Endodermal cell (in vitro differentiated cells): ENCODE measurements at regions not wholly inside any gene's neighbourhood (a gene's known extent, or its start where the extent isn't known, plus 50 kb on each side); places are given as distances from the start of the nearest gene placed in this dataset.

Source experiments
- DNase-seq: peaks from one replicate; pipeline ENCODE4 v3.0.0-alpha.2; 2017
- H3K27ac ChIP-seq: 2 replicates; pipeline ENCODE4 v1.5.1; 2013; ENCODE audit warnings: mild to moderate bottlenecking, low read depth, low read length, moderate library complexity
- H3K27me3 ChIP-seq: 2 replicates; pipeline ENCODE4 v1.6.1; 2013; ENCODE audit warnings: mild to moderate bottlenecking, low read length, moderate library complexity; ENCODE audit not compliant: insufficient read depth, control insufficient read depth, poor library complexity, severe bottlenecking
- H3K36me3 ChIP-seq: 2 replicates; pipeline ENCODE4 v1.7.0; 2013; ENCODE audit warnings: mild to moderate bottlenecking, low read length, moderate library complexity; ENCODE audit not compliant: control insufficient read depth, insufficient read depth
- H3K4me1 ChIP-seq: one replicate; pipeline ENCODE4 v1.7.0; 2013; ENCODE audit warnings: low read length; ENCODE audit not compliant: control insufficient read depth, insufficient read depth
- H3K4me3 ChIP-seq: 2 replicates; pipeline ENCODE4 v1.5.1; 2013; ENCODE audit warnings: mild to moderate bottlenecking, low read length, moderate library complexity
- H3K9ac ChIP-seq: 2 replicates; pipeline ENCODE4 v1.6.1; 2013; ENCODE audit warnings: mild to moderate bottlenecking, low read length, moderate library complexity; ENCODE audit not compliant: poor library complexity, severe bottlenecking; ENCODE audit errors: extremely low read depth
- H3K9me3 ChIP-seq: 2 replicates; pipeline ENCODE4 v1.6.1; 2013; ENCODE audit warnings: mild to moderate bottlenecking, low read length, moderate library complexity; ENCODE audit not compliant: control insufficient read depth
- H3K27ac Mint-ChIP-seq: 2 replicates; pipeline ENCODE4 v1.8.0; 2020; ENCODE audit warnings: mixed read lengths
- H3K27me3 Mint-ChIP-seq: 2 replicates; pipeline ENCODE4 v1.8.0; 2021; ENCODE audit warnings: mild to moderate bottlenecking, mixed read lengths; ENCODE audit not compliant: insufficient read depth
- H3K36me3 Mint-ChIP-seq: 2 replicates; pipeline ENCODE4 v1.8.0; 2020; ENCODE audit warnings: low read depth, mixed read lengths
- H3K4me1 Mint-ChIP-seq: 2 replicates; pipeline ENCODE4 v1.8.0; 2020; ENCODE audit warnings: mixed read lengths
- H3K4me3 Mint-ChIP-seq: 2 replicates; pipeline ENCODE4 v1.8.0; 2020; ENCODE audit warnings: mild to moderate bottlenecking, moderate library complexity, mixed read lengths
- H3K9me3 Mint-ChIP-seq: 2 replicates; pipeline ENCODE4 v1.8.0; 2020; ENCODE audit warnings: mild to moderate bottlenecking, mixed read lengths
- WGBS, 2 experiments: methylation state at CpG; one replicate each; pipeline versions ENCODE4 v1.1.5 to v1.1.7; 2013; ENCODE audit warnings: missing lambda C conversion rate in 2 of 2, mixed read lengths in 1 of 2; ENCODE audit not compliant: insufficient coverage in 1 of 2, insufficient read length in 1 of 2; 5-methylcytosine and 5-hydroxymethylcytosine counted together
- TF ChIP-seq, protein P1 (sequence below): fragments of 200-600 bp; sonication (generic); conservative IDR thresholded peaks from 2 replicates; pipeline ENCODE4 v1.5.0; 2021; ENCODE audit warnings: antibody characterized with exemption, mild to moderate bottlenecking

DNA sequence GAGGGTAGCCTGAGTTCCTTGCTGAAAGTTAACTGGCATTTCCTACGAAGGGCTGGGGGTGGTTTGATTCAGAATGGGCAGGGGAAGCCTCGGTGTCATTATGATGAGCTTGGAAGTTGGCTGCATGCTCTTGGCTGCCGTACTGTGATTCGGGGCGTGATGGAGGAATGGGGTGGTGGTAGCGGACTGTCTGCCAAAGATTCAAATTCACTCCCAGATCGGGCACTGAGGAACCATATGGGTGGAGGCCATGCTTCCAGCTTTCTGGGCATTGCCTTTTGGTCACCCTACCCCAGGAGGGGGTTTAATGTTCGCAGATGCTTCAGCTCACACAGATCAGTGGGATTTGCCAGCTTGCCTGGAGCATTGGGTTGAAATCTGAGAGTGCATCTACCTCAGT lies 492.8 kb upstream of the EEF2KMT start:
- WGBS, 2 experiments: 76 to 92% methylated on average over 2 to 8 of the region's 8 CpGs
- no peak overlapping the region for H3K9ac ChIP-seq
- no peaks in the 10 kb centered on the region for H3K36me3 ChIP-seq
- no peaks in the 10 kb centered on the region for H3K9me3 Mint-ChIP-seq
- H3K4me3 ChIP-seq: no peak overlapping the region
- H3K27ac ChIP-seq: no peak overlapping the region
- H3K4me3 Mint-ChIP-seq: no peak overlapping the region
- H3K27me3 ChIP-seq: no peaks in the 10 kb centered on the region
- TF ChIP-seq, protein P1, sequence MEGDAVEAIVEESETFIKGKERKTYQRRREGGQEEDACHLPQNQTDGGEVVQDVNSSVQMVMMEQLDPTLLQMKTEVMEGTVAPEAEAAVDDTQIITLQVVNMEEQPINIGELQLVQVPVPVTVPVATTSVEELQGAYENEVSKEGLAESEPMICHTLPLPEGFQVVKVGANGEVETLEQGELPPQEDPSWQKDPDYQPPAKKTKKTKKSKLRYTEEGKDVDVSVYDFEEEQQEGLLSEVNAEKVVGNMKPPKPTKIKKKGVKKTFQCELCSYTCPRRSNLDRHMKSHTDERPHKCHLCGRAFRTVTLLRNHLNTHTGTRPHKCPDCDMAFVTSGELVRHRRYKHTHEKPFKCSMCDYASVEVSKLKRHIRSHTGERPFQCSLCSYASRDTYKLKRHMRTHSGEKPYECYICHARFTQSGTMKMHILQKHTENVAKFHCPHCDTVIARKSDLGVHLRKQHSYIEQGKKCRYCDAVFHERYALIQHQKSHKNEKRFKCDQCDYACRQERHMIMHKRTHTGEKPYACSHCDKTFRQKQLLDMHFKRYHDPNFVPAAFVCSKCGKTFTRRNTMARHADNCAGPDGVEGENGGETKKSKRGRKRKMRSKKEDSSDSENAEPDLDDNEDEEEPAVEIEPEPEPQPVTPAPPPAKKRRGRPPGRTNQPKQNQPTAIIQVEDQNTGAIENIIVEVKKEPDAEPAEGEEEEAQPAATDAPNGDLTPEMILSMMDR: no peak
- no peak for DNase-seq
- no peaks in the 10 kb centered on the region for H3K4me1 ChIP-seq
- no peaks in the 10 kb centered on the region for H3K9me3 ChIP-seq
- H3K36me3 Mint-ChIP-seq: no peaks in the 10 kb centered on the region
- H3K27me3 Mint-ChIP-seq: peaks cover 3% of the 10 kb centered on the region
- no peak overlapping the region for H3K27ac Mint-ChIP-seq
- no peaks in the 10 kb centered on the region for H3K4me1 Mint-ChIP-seq

DNA sequence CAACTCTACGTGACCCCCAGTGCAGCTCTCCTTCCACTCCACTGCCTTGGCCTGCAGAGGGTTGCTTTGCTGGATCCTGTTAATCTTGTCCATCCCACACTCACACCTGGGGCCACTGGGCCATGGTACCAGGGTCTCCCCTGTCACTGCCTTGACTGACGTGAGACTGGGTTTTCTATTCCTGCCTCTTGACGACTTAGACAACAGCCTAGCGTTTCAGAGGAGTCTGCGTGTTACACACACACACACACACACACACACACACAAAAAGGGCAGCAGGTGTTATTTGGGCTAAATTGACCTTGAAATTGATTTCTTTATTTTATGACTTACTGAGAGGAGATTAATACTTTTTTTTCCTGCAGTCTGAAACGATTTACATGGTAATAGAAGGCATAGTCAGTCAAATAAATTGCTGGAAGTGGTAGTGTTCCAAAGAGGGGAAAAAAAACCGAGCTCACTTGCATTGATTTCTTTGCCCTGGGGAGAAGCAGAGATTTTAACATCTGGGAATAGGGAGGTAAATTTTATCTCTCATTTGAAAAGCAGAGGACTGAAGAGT lies 492.3 kb upstream of the EEF2KMT start:
- Histone ChIP-seq H3K4me1 (no peaks in the 10 kb centered on the region), H3K9ac (no peak overlapping the region), H3K27ac (no peak overlapping the region), H3K36me3 (no peaks in the 10 kb centered on the region), H3K27me3 (no peaks in the 10 kb centered on the region), H3K4me3 (no peak overlapping the region), H3K9me3 (no peaks in the 10 kb centered on the region)
- H3K36me3 Mint-ChIP-seq: no peaks in the 10 kb centered on the region
- H3K9me3 Mint-ChIP-seq: no peaks in the 10 kb centered on the region
- WGBS, 2 experiments: 67 to 79% methylated on average over 7 of the region's 7 CpGs
- H3K4me1 Mint-ChIP-seq: no peaks in the 10 kb centered on the region
- H3K4me3 Mint-ChIP-seq: no peak overlapping the region
- no peak for DNase-seq
- peaks cover 3% of the 10 kb centered on the region for H3K27me3 Mint-ChIP-seq
- H3K27ac Mint-ChIP-seq: no peak overlapping the region
- TF ChIP-seq, protein P1: no peak

DNA sequence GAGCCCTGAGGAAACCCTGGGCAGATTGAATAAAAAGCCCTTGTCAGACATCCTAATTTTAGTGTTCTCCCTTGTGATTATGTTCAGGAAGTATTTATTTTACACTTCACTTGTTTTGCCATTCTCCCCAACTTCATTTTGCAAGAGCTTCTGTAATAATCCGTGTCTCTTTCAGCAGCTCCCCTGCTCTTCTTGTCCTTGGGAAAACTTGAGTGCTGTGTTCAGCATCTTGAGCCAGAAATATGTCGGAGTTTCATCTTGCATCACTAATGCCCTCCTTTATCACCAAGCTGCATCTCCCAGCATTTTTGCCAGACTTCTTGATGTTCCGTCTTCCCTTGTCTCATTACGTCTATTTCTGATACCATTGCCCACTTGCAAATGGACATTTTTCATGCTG lies 486.5 kb upstream of the EEF2KMT start:
- Histone ChIP-seq H3K27ac (no peak overlapping the region), H3K4me1 (no peaks in the 10 kb centered on the region), H3K9me3 (no peaks in the 10 kb centered on the region), H3K36me3 (no peaks in the 10 kb centered on the region), H3K27me3 (no peaks in the 10 kb centered on the region), H3K4me3 (no peak overlapping the region), H3K9ac (no peak overlapping the region)
- 91 to 99% methylated on average over 4 of the region's 4 CpGs for WGBS, 2 experiments
- H3K27ac Mint-ChIP-seq: no peak overlapping the region
- H3K27me3 Mint-ChIP-seq: peaks cover 6% of the 10 kb centered on the region
- no peaks in the 10 kb centered on the region for H3K9me3 Mint-ChIP-seq
- H3K4me1 Mint-ChIP-seq: no peaks in the 10 kb centered on the region
- no peak for DNase-seq
- TF ChIP-seq, protein P1: no peak
- no peak overlapping the region for H3K4me3 Mint-ChIP-seq
- H3K36me3 Mint-ChIP-seq: no peaks in the 10 kb centered on the region
